Activated naive CD8-positive, alpha-beta T cell treated with anti-CD3 and anti-CD28 coated beads, Interleukin-2, amount 10 ng/mL, durations not matched to agents 7 days and 5 days (primary cell): ENCODE measurements at regions not wholly inside any gene's neighbourhood (a gene's known extent, or its start where the extent isn't known, plus 50 kb on each side); places are given as distances from the start of the nearest gene placed in this dataset.

Experiments used
- ATAC-seq: fragments of 150-1000 bp; cut with Tn5 transposase; one replicate; pipeline ENCODE4 v1.10.0; 2021; ENCODE audit warnings: low read depth, moderate library complexity
- POLR2A ChIA-PET: fragments of 350-600 bp; sonication (Branson Sonifier 250); formaldehyde crosslinking; loops from one replicate; lab custom pipeline; 2021; ENCODE audit warnings: antibody characterized with exemption; lab: Charles Lee
- DNase-seq: peaks from one replicate; pipeline ENCODE4 v3.0.0; 2021
- H3K27ac Mint-ChIP-seq: one replicate; pipeline ENCODE4 v1.8.0; 2022; ENCODE audit warnings: mild to moderate bottlenecking, mixed read lengths
- H3K27me3 Mint-ChIP-seq: one replicate; pipeline ENCODE4 v1.8.0; 2022; ENCODE audit warnings: mild to moderate bottlenecking, moderate library complexity, mixed read lengths
- H3K36me3 Mint-ChIP-seq: one replicate; pipeline ENCODE4 v1.8.0; 2021; ENCODE audit warnings: mild to moderate bottlenecking, mixed read lengths
- H3K4me1 Mint-ChIP-seq: one replicate; pipeline ENCODE4 v1.8.0; 2021; ENCODE audit warnings: mixed read lengths
- H3K4me3 Mint-ChIP-seq: one replicate; pipeline ENCODE4 v1.8.0; 2022; ENCODE audit warnings: mild to moderate bottlenecking, moderate library complexity, mixed read lengths
- H3K9me3 Mint-ChIP-seq: one replicate; pipeline ENCODE4 v1.8.0; 2021; ENCODE audit warnings: mixed read lengths

DNA sequence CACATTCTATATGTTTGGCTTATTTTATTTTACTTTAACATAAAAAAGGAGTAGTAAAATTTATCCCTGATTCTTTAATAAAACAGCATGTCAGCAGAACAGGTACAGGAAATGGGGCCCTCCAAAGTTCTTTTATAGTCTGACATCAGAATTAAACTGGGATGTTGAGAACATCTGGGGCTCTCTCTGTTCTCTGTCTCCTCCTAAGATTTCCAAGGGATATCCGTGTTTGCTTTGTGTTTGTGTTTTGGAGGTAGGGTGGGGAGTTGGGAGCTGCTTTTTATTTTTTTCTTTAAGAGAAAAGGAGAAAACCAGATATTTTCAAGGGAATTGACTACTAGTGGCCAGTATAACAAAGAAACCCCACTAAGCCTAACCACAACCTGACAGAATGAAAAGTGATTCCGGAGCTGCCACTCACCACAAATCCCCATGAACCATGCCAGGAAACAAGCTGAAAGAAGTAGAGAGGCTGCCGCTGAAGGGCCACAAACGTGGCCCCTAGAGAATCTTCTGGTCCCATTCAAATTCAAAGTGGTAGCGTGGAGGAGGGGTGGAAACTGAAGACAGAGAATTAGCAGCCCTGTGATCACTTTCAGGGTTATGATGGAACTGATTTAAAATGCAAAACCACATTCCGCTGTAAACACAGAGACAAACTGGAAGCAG is 369.6 kb upstream of the ADGRL2 start:
- H3K36me3 Mint-ChIP-seq = no peaks in the 10 kb centered on the region
- no peaks in the 10 kb centered on the region for H3K27me3 Mint-ChIP-seq
- H3K4me1 Mint-ChIP-seq = no peaks in the 10 kb centered on the region
- no peak overlapping the region for H3K27ac Mint-ChIP-seq
- no peak overlapping the region for H3K4me3 Mint-ChIP-seq
- DNase-seq (no peak), ATAC-seq (no peak)
- POLR2A ChIA-PET = no interaction called here
- peaks cover 5% of the 10 kb centered on the region for H3K9me3 Mint-ChIP-seq

DNA sequence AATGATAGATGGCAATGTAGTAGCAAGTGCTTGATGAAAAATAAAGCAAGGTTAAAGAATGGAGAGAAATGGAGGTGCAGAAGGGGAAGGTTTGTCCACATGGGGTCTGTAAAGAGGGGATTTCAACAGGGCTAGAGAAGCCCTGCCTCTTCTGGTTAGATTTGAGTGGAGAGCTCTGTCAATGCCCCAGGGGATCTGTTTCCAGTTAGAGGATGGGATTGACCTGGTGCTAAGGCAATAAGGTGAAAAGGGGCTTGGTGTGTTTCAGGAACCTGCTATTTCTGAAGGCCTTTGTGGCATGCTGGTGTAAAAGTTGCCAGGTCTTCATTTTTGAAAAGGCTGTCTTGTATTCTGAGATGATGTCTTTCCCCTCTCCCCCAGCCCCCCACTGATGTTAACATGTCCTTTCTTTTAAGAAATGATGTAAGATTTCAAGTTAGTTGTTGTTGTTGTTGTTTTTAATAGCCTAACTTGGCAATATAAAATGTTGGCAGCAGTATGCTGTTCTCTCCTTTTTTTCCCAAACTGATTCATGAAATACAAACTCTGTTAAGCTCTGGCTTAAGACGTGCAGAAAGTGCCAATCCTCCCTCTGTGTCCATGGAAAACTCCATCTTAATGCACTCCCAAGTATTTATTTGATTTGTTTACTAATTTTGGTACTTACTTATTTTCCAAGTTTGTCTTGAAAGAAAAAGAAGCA is 370.3 kb upstream of the ADGRL2 start:
- Mint-ChIP-seq H3K27ac (no peak overlapping the region), H3K4me3 (no peak overlapping the region), H3K9me3 (peaks cover 5% of the 10 kb centered on the region), H3K36me3 (no peaks in the 10 kb centered on the region), H3K4me1 (no peaks in the 10 kb centered on the region), H3K27me3 (no peaks in the 10 kb centered on the region)
- no peak for ATAC-seq
- POLR2A ChIA-PET = no interaction called here
- DNase-seq = no peak

DNA sequence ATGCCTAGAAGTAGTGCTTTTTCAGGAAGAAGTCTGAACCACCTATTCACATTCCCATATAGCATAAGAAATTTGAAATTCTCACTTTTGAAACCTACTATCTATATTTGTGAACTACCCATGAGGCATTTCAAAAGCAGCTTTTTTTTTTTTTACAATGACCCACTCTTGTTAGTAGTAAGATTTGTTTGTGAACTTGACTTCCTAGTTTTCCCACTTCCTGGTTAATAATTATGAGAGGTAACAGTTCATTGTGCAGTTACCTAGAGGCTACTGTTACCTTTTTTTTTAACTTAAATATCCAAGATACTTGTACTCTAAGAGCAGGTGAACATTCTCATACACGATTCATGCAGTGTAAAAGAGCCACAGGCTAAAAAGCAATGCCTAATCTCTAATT is 371.7 kb upstream of the ADGRL2 start:
- no peaks in the 10 kb centered on the region for H3K4me1 Mint-ChIP-seq
- H3K9me3 Mint-ChIP-seq = peaks cover 5% of the 10 kb centered on the region
- DNase-seq = no peak
- no peak for ATAC-seq
- no peaks in the 10 kb centered on the region for H3K36me3 Mint-ChIP-seq
- POLR2A ChIA-PET = no interaction called here
- no peaks in the 10 kb centered on the region for H3K27me3 Mint-ChIP-seq
- no peak overlapping the region for H3K4me3 Mint-ChIP-seq
- no peak overlapping the region for H3K27ac Mint-ChIP-seq

DNA sequence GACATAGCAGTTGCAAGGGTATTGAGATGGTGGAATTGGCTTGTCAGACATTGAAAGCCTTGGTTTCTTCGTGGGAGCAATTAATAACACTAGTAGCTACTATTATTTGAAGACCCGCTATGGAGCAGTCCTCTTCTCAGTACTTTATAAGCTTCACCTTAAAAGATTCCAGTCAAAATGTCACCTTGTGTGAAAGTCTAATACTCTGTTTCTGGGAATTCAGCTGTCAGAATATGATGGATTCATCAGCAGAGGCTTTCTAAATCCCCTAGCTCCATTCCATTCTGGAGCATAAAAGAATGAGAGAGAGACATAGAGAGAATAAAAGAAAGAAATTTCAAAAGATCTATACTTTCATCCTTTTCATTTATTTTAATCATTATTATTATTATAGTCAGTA is 375.9 kb upstream of the ADGRL2 start:
- no peak for DNase-seq
- Mint-ChIP-seq H3K9me3 (peaks cover 5% of the 10 kb centered on the region), H3K27me3 (no peaks in the 10 kb centered on the region), H3K36me3 (no peaks in the 10 kb centered on the region), H3K27ac (no peak overlapping the region), H3K4me1 (no peaks in the 10 kb centered on the region), H3K4me3 (no peak overlapping the region)
- no peak for ATAC-seq
- POLR2A ChIA-PET = no interaction called here

DNA sequence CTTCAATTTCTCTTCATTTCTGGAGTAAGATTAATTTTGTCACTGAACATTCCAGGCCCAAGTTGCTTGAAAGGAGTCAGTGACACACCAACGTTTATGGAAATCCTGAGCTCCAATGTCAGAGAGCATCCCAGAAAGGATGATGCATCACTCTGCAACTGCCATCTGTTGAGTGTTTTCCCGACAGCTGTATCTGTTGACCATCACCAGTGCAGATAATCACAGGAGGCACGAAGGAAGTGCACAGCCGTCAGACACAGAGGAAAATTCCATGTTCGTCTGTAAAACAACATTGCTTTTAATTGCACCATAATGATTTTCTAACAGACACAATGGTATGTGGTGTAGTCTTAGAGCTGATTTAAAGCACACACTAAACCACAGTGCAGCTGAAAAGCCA is 376.7 kb upstream of the ADGRL2 start:
- no peak overlapping the region for H3K27ac Mint-ChIP-seq
- POLR2A ChIA-PET = no interaction called here
- no peaks in the 10 kb centered on the region for H3K4me1 Mint-ChIP-seq
- DNase-seq (no peak), ATAC-seq (no peak)
- no peaks in the 10 kb centered on the region for H3K27me3 Mint-ChIP-seq
- no peaks in the 10 kb centered on the region for H3K36me3 Mint-ChIP-seq
- peaks cover 5% of the 10 kb centered on the region for H3K9me3 Mint-ChIP-seq
- H3K4me3 Mint-ChIP-seq = no peak overlapping the region

DNA sequence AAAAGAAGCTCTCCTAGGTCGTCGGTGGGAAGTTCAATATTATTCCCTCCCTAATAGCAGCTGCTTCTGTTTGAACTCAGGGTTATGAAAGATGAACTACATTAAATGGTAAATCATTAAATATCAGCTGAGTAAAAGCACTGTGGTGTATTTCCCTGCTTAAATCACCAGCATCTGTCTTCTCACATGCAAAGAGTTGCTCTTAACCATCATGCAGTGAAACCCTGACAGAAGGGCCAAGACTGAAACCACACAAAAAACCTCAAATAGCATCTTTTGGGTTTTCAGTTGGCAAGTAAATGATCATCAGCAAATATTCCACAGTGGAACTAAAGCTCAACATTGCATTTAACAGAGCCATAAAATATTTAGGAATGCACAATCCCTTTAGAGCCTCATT is 380.0 kb upstream of the ADGRL2 start:
- DNase-seq = no peak
- Mint-ChIP-seq H3K36me3 (no peaks in the 10 kb centered on the region), H3K27me3 (no peaks in the 10 kb centered on the region), H3K9me3 (no peaks in the 10 kb centered on the region), H3K27ac (no peak overlapping the region), H3K4me1 (no peaks in the 10 kb centered on the region), H3K4me3 (no peak overlapping the region)
- POLR2A ChIA-PET = no interaction called here
- no peak for ATAC-seq

DNA sequence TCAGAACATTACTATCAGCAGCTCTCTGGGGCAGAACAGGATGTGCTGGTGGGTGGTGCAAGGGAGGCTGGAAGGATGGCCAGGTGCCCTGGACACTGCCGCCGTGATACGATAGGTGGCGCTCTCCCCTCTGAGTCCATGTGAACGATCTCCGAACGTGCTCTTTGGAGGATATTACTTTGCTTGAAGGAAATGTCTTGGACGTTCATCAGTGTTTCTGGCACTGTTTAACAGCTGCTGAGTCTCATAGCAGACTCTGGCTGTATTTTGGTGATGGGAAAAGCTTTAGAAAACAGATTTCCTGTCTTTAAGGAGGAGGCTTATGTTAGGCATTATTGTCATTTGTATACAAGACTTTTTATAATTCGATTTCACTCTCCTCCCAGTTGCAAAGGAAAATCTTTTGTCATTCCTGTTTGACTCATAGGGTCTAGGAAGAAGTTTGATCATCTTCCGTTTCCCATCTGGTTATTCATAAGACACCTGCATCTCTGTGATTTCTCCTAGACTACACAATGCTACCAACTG is 386.2 kb upstream of the ADGRL2 start:
- POLR2A ChIA-PET = no interaction called here
- Mint-ChIP-seq H3K27ac (no peak overlapping the region), H3K4me1 (peaks cover 2% of the 10 kb centered on the region), H3K4me3 (no peak overlapping the region), H3K36me3 (no peaks in the 10 kb centered on the region), H3K27me3 (no peaks in the 10 kb centered on the region), H3K9me3 (no peaks in the 10 kb centered on the region)
- ATAC-seq (no peak), DNase-seq (no peak)

DNA sequence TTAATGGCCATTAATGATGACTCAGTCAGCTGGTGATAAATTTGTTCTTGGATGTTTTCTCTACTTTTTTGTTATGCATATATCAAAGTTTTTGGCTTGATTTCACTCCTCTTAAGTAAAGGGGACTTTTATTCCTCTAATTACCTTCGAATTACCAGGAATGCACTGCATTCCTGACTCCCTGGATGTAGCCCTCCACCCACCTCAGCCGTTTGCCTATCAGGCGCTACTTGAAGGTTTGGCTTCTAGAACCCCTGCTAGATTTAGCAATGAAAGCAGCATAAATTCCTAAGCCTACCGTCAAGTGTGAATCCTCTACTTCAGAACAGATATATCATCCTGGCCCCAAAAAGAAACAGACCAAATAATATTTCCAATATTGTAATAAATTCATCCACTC is 387.8 kb upstream of the ADGRL2 start:
- ATAC-seq (no peak), DNase-seq (no peak)
- Mint-ChIP-seq H3K27ac (no peak overlapping the region), H3K4me3 (no peak overlapping the region), H3K4me1 (peaks cover 2% of the 10 kb centered on the region), H3K36me3 (no peaks in the 10 kb centered on the region), H3K27me3 (no peaks in the 10 kb centered on the region), H3K9me3 (no peaks in the 10 kb centered on the region)
- POLR2A ChIA-PET = no interaction called here

DNA sequence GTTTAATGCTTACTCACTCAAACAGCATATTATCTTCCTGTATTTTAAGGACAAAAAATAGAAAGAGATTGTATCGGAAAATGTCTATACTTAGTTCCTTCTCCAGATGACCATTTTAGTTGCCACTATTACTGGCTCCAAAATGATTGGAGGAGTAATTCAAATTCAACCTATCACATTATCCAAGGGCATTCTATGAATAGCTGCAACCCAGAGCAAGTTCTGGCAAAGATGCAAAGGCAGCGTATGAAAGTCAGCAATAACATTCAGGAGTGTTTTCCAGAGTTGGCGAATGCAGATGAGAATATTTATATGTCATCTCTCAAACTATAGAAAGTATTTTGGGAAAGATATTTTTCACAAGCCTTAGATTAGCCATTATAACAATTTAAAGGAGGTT is 389.8 kb upstream of the ADGRL2 start:
- ATAC-seq (no peak), DNase-seq (no peak)
- H3K36me3 Mint-ChIP-seq = no peaks in the 10 kb centered on the region
- H3K4me1 Mint-ChIP-seq = peaks cover 2% of the 10 kb centered on the region
- POLR2A ChIA-PET = no interaction called here
- no peaks in the 10 kb centered on the region for H3K9me3 Mint-ChIP-seq
- H3K27me3 Mint-ChIP-seq = no peaks in the 10 kb centered on the region
- H3K4me3 Mint-ChIP-seq = no peak overlapping the region
- H3K27ac Mint-ChIP-seq = no peak overlapping the region

DNA sequence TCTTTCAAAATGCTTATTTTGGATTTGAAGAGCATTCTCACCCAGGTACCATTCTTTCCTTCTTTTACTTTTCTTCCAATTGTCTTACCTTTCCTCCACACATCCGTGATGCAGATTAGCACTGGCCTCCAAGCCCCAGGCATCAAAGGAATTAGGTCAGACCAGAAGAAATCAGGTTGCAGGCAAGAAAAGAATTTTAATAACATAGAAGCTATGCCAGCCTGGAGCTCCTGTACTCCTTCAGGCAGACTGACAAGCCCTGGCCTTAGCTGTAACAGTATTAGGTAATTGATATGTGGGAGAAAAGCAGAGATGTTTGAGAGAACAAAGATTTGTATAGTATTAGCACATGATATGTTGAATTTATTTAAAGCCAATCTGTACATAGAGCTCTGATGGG is 390.4 kb upstream of the ADGRL2 start:
- H3K4me3 Mint-ChIP-seq = no peak overlapping the region
- no peaks in the 10 kb centered on the region for H3K9me3 Mint-ChIP-seq
- no peak for ATAC-seq

DNA sequence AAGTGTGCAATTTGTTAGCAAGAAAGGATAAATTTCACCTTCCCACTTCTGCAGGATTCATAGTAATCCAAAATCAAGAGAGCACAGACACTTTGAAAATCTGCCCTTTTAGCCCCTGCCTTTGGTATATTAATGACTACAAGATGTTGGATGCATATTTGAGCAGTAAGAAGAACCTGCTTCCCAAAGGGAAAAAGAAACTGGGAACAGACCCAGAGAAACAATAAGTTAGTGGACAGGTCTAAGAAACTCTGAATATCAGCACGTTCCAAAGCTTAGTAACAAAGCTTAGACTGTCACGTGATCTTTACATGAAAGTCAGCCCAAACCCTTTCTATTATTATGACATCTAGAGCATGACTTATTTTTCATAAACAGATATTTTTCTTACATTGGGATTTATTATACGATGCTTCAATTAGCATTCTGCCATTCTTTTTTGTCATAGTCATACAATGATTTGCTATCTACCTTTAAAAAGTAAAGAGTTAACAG is 390.9 kb upstream of the ADGRL2 start:
- H3K36me3 Mint-ChIP-seq = no peaks in the 10 kb centered on the region
- H3K27me3 Mint-ChIP-seq = no peaks in the 10 kb centered on the region
- H3K9me3 Mint-ChIP-seq = no peaks in the 10 kb centered on the region
- peaks cover 2% of the 10 kb centered on the region for H3K4me1 Mint-ChIP-seq
- H3K4me3 Mint-ChIP-seq = no peak overlapping the region
- POLR2A ChIA-PET = no interaction called here
- no peak for ATAC-seq
- no peak overlapping the region for H3K27ac Mint-ChIP-seq
- no peak for DNase-seq

More for the DNA sequence above, 390.4 kb upstream of the ADGRL2 start:
- Mint-ChIP-seq H3K4me1 (peaks cover 2% of the 10 kb centered on the region), H3K27ac (no peak overlapping the region), H3K27me3 (no peaks in the 10 kb centered on the region), H3K36me3 (no peaks in the 10 kb centered on the region)
- POLR2A ChIA-PET = no interaction called here
- no peak for DNase-seq

DNA sequence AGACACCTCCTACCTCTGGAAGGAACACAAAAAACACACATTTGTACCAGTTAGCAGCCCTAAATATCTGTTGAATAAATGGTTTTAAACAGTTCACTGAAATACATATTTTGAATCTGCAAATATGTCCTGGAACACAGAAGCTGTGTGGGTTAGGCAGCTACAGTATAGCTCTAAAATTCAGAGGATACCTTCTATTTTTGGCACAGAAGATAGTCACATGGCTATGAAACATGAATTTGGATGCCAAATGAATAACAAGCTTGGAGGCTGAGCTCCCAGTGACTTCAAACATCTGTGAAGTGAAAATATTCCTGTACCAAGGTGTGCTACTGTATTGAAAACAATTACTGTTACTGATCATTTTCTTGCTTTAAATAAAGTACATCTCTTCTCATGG is 391.5 kb upstream of the ADGRL2 start:
- Mint-ChIP-seq H3K9me3 (no peaks in the 10 kb centered on the region), H3K4me1 (peaks cover under 1% of the 10 kb centered on the region), H3K27ac (no peak overlapping the region), H3K27me3 (no peaks in the 10 kb centered on the region), H3K4me3 (no peak overlapping the region), H3K36me3 (no peaks in the 10 kb centered on the region)
- no peak for DNase-seq
- no peak for ATAC-seq
- POLR2A ChIA-PET = no interaction called here

DNA sequence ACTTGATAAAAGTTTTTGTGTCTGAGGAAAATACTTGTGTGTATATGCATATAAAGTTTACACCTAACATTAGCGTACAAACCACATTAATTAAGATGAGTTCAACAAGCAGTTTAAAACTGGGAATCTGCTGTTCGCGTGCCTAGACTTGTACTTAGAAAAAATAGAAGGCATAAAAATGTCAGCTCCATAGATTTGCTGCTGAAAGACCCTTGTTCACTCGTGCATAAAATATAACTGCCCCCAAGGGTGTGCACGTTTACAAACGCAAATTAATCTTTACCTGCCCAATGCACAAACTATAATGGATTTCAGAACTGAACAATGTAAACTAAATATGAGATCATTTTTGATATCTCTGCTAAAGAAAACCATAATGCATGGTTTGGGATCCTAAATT is 392.3 kb upstream of the ADGRL2 start:
- DNase-seq = no peak
- no peak for ATAC-seq
- H3K27me3 Mint-ChIP-seq = no peaks in the 10 kb centered on the region
- H3K4me3 Mint-ChIP-seq = no peak overlapping the region
- no peaks in the 10 kb centered on the region for H3K36me3 Mint-ChIP-seq
- H3K27ac Mint-ChIP-seq = no peak overlapping the region
- no peaks in the 10 kb centered on the region for H3K4me1 Mint-ChIP-seq
- H3K9me3 Mint-ChIP-seq = no peaks in the 10 kb centered on the region
- POLR2A ChIA-PET = no interaction called here
